ENCODE measurements at regions not wholly inside any gene's neighbourhood (a gene's known extent, or its start where the extent isn't known, plus 50 kb on each side); places are given as distances from the start of the nearest gene placed in this dataset.

GRCh38 chr2:12197133-12197532 lies 450.7 kb downstream of the LPIN1 start:
- H3K9ac ChIP-seq (ENCODE audit: insufficient read length, low read depth) = no peak overlapping the region
- H3K4me1 ChIP-seq (ENCODE audit: insufficient read depth, insufficient read length) = no peaks in the 10 kb centered on the region
- H3K27me3 ChIP-seq (ENCODE audit: insufficient read depth, insufficient read length) = no peaks in the 10 kb centered on the region
- TF ChIP-seq ZNF274 (IDR thresholded peaks at IDR 0.05; ENCODE audit: low read depth, low read length) (no peak), SUZ12 (IDR thresholded peaks at IDR 0.05; ENCODE audit: extremely low read depth, insufficient read depth, insufficient read length) (no peak), YY1 (IDR thresholded peaks at IDR 0.05; ENCODE audit: insufficient read depth, insufficient read length) (no peak)
- H3K9me3 ChIP-seq (ENCODE audit: insufficient read depth, low read length) = 0 out of 2 replicates have a peak, but pooled peaks cover 7% of the 10 kb centered on the region
- H3K4me3 ChIP-seq (ENCODE audit: insufficient read length, low read depth) = no peak overlapping the region
- DNase-seq (ENCODE audit: low read depth, low spot score) = no peak
- no peaks in the 10 kb centered on the region for H3K36me3 ChIP-seq (ENCODE audit: insufficient read depth, insufficient read length, low read length)

- no peak for DNase-seq (ENCODE audit: low read depth, low spot score)
- Histone ChIP-seq H3K9me3 (ENCODE audit: insufficient read depth, low read length) (0 out of 2 replicates have a peak, but pooled peaks cover 7% of the 10 kb centered on the region), H3K9ac (ENCODE audit: insufficient read length, low read depth) (no peak overlapping the region), H3K4me3 (ENCODE audit: insufficient read length, low read depth) (no peak overlapping the region), H3K4me1 (ENCODE audit: insufficient read depth, insufficient read length) (no peaks in the 10 kb centered on the region), H3K36me3 (ENCODE audit: insufficient read depth, insufficient read length, low read length) (no peaks in the 10 kb centered on the region), H3K27me3 (ENCODE audit: insufficient read depth, insufficient read length) (no peaks in the 10 kb centered on the region)
- no peak for TF ChIP-seq YY1 (IDR thresholded peaks at IDR 0.05; ENCODE audit: insufficient read depth, insufficient read length)
- TF ChIP-seq SUZ12 (IDR thresholded peaks at IDR 0.05; ENCODE audit: extremely low read depth, insufficient read depth, insufficient read length) = no peak
- no peak for TF ChIP-seq ZNF274 (IDR thresholded peaks at IDR 0.05; ENCODE audit: low read depth, low read length)
Measured at GRCh38 chr2:12199491-12200211, 453.2 kb downstream of the LPIN1 start.

GRCh38 chr2:12201369-12201768 lies 454.9 kb downstream of the LPIN1 start:
- H3K9ac ChIP-seq (ENCODE audit: insufficient read length, low read depth) = no peak overlapping the region
- TF ChIP-seq SUZ12 (IDR thresholded peaks at IDR 0.05; ENCODE audit: extremely low read depth, insufficient read depth, insufficient read length) = no peak
- TF ChIP-seq ZNF274 (IDR thresholded peaks at IDR 0.05; ENCODE audit: low read depth, low read length) = no peak
- TF ChIP-seq YY1 (IDR thresholded peaks at IDR 0.05; ENCODE audit: insufficient read depth, insufficient read length) = no peak

GRCh38 chr2:12202313-12203075 lies 456.1 kb downstream of the LPIN1 start:
- peak; percentile 22 for DNase-seq (ENCODE audit: low read depth, low spot score)
- Histone ChIP-seq H3K9me3 (ENCODE audit: insufficient read depth, low read length) (0 out of 2 replicates have a peak, but pooled peaks cover 3% of the 10 kb centered on the region), H3K27me3 (ENCODE audit: insufficient read depth, insufficient read length) (no peaks in the 10 kb centered on the region), H3K9ac (ENCODE audit: insufficient read length, low read depth) (no peak overlapping the region), H3K4me3 (ENCODE audit: insufficient read length, low read depth) (no peak overlapping the region), H3K36me3 (ENCODE audit: insufficient read depth, insufficient read length, low read length) (no peaks in the 10 kb centered on the region), H3K4me1 (ENCODE audit: insufficient read depth, insufficient read length) (no peaks in the 10 kb centered on the region)
- TF ChIP-seq SUZ12 (IDR thresholded peaks at IDR 0.05; ENCODE audit: extremely low read depth, insufficient read depth, insufficient read length) (no peak), YY1 (IDR thresholded peaks at IDR 0.05; ENCODE audit: insufficient read depth, insufficient read length) (no peak)

More at GRCh38 chr2:12201369-12201768, 454.9 kb downstream of the LPIN1 start:
- Histone ChIP-seq H3K36me3 (ENCODE audit: insufficient read depth, insufficient read length, low read length) (no peaks in the 10 kb centered on the region), H3K4me1 (ENCODE audit: insufficient read depth, insufficient read length) (no peaks in the 10 kb centered on the region), H3K4me3 (ENCODE audit: insufficient read length, low read depth) (no peak overlapping the region), H3K9me3 (ENCODE audit: insufficient read depth, low read length) (0 out of 2 replicates have a peak, but pooled peaks cover 7% of the 10 kb centered on the region), H3K27me3 (ENCODE audit: insufficient read depth, insufficient read length) (no peaks in the 10 kb centered on the region)
- DNase-seq (ENCODE audit: low read depth, low spot score) = no peak

- Histone ChIP-seq H3K9ac (ENCODE audit: insufficient read length, low read depth) (no peak overlapping the region), H3K9me3 (ENCODE audit: insufficient read depth, low read length) (no peaks in the 10 kb centered on the region), H3K4me3 (ENCODE audit: insufficient read length, low read depth) (no peak overlapping the region), H3K27me3 (ENCODE audit: insufficient read depth, insufficient read length) (no peaks in the 10 kb centered on the region), H3K4me1 (ENCODE audit: insufficient read depth, insufficient read length) (no peaks in the 10 kb centered on the region), H3K36me3 (ENCODE audit: insufficient read depth, insufficient read length, low read length) (no peaks in the 10 kb centered on the region)
- TF ChIP-seq YY1 (IDR thresholded peaks at IDR 0.05; ENCODE audit: insufficient read depth, insufficient read length) (no peak), ZNF274 (IDR thresholded peaks at IDR 0.05; ENCODE audit: low read depth, low read length) (no peak), SUZ12 (IDR thresholded peaks at IDR 0.05; ENCODE audit: extremely low read depth, insufficient read depth, insufficient read length) (no peak)
- DNase-seq (ENCODE audit: low read depth, low spot score) = no peak
Measured at GRCh38 chr2:12203528-12203927, 457.1 kb downstream of the LPIN1 start.

- H3K27me3 ChIP-seq (ENCODE audit: insufficient read depth, insufficient read length) = no peaks in the 10 kb centered on the region
- DNase-seq (ENCODE audit: low read depth, low spot score) = no peak
- no peak overlapping the region for H3K9ac ChIP-seq (ENCODE audit: insufficient read length, low read depth)
- no peaks in the 10 kb centered on the region for H3K9me3 ChIP-seq (ENCODE audit: insufficient read depth, low read length)
- no peaks in the 10 kb centered on the region for H3K36me3 ChIP-seq (ENCODE audit: insufficient read depth, insufficient read length, low read length)
- H3K4me1 ChIP-seq (ENCODE audit: insufficient read depth, insufficient read length) = no peaks in the 10 kb centered on the region
- no peak for TF ChIP-seq YY1 (IDR thresholded peaks at IDR 0.05; ENCODE audit: insufficient read depth, insufficient read length)
- no peak for TF ChIP-seq SUZ12 (IDR thresholded peaks at IDR 0.05; ENCODE audit: extremely low read depth, insufficient read depth, insufficient read length)
- TF ChIP-seq ZNF274 (IDR thresholded peaks at IDR 0.05; ENCODE audit: low read depth, low read length) = no peak
- no peak overlapping the region for H3K4me3 ChIP-seq (ENCODE audit: insufficient read length, low read depth)
Measured at GRCh38 chr2:12205086-12205485, 458.7 kb downstream of the LPIN1 start.

GRCh38 chr2:12207491-12207890 lies 461.1 kb downstream of the LPIN1 start:
- H3K9ac ChIP-seq (ENCODE audit: insufficient read length, low read depth) = no peak overlapping the region
- H3K27me3 ChIP-seq (ENCODE audit: insufficient read depth, insufficient read length) = no peaks in the 10 kb centered on the region
- no peaks in the 10 kb centered on the region for H3K9me3 ChIP-seq (ENCODE audit: insufficient read depth, low read length)
- H3K4me1 ChIP-seq (ENCODE audit: insufficient read depth, insufficient read length) = no peaks in the 10 kb centered on the region
- H3K36me3 ChIP-seq (ENCODE audit: insufficient read depth, insufficient read length, low read length) = no peaks in the 10 kb centered on the region
- H3K4me3 ChIP-seq (ENCODE audit: insufficient read length, low read depth) = no peak overlapping the region
- no peak for DNase-seq (ENCODE audit: low read depth, low spot score)
- TF ChIP-seq YY1 (IDR thresholded peaks at IDR 0.05; ENCODE audit: insufficient read depth, insufficient read length) (no peak), ZNF274 (IDR thresholded peaks at IDR 0.05; ENCODE audit: low read depth, low read length) (no peak), SUZ12 (IDR thresholded peaks at IDR 0.05; ENCODE audit: extremely low read depth, insufficient read depth, insufficient read length) (no peak)
